ENCODE measurements at regions not wholly inside any gene's neighbourhood (a gene's known extent, or its start where the extent isn't known, plus 50 kb on each side); places are given as distances from the start of the nearest gene placed in this dataset.

- H3K9ac ChIP-seq (ENCODE audit: low read depth, low read length): no peak overlapping the region
- H3K4me1 ChIP-seq (ENCODE audit: insufficient read depth, low read length): no peaks in the 10 kb centered on the region
- H3K9me3 ChIP-seq (ENCODE audit: insufficient read depth, low read depth, low read length): no peaks in the 10 kb centered on the region
- H3K4me3 ChIP-seq (ENCODE audit: low read length): no peak overlapping the region
- H3K36me3 ChIP-seq (ENCODE audit: insufficient read depth, low read depth, low read length): no peaks in the 10 kb centered on the region
- no peaks in the 10 kb centered on the region for H3K27me3 ChIP-seq (ENCODE audit: insufficient read depth, low read length)
- no peak overlapping the region for H3K27ac ChIP-seq (ENCODE audit: low read length)
Observed at GRCh38 chr1:172964864-172965263, 85.9 kb downstream of the TNFSF18 start.

- H3K36me3 ChIP-seq (ENCODE audit: insufficient read depth, low read depth, low read length): no peaks in the 10 kb centered on the region
- H3K9ac ChIP-seq (ENCODE audit: low read depth, low read length): no peak overlapping the region
- H3K27me3 ChIP-seq (ENCODE audit: insufficient read depth, low read length): no peaks in the 10 kb centered on the region
- no peak overlapping the region for H3K27ac ChIP-seq (ENCODE audit: low read length)
- H3K9me3 ChIP-seq (ENCODE audit: insufficient read depth, low read depth, low read length): no peaks in the 10 kb centered on the region
- H3K4me3 ChIP-seq (ENCODE audit: low read length): no peak overlapping the region
- no peaks in the 10 kb centered on the region for H3K4me1 ChIP-seq (ENCODE audit: insufficient read depth, low read length)
Observed at GRCh38 chr1:172966844-172967540, 83.7 kb downstream of the TNFSF18 start.

- Histone ChIP-seq H3K9me3 (ENCODE audit: insufficient read depth, low read depth, low read length) (no peaks in the 10 kb centered on the region), H3K9ac (ENCODE audit: low read depth, low read length) (no peak overlapping the region), H3K27me3 (ENCODE audit: insufficient read depth, low read length) (no peaks in the 10 kb centered on the region), H3K27ac (ENCODE audit: low read length) (no peak overlapping the region), H3K36me3 (ENCODE audit: insufficient read depth, low read depth, low read length) (no peaks in the 10 kb centered on the region), H3K4me3 (ENCODE audit: low read length) (no peak overlapping the region), H3K4me1 (ENCODE audit: insufficient read depth, low read length) (no peaks in the 10 kb centered on the region)
Observed at GRCh38 chr1:172967936-172968335, 82.8 kb downstream of the TNFSF18 start.

- H3K27me3 ChIP-seq (ENCODE audit: insufficient read depth, low read length): no peaks in the 10 kb centered on the region
- no peak overlapping the region for H3K27ac ChIP-seq (ENCODE audit: low read length)
- no peaks in the 10 kb centered on the region for H3K4me1 ChIP-seq (ENCODE audit: insufficient read depth, low read length)
- H3K9me3 ChIP-seq (ENCODE audit: insufficient read depth, low read depth, low read length): no peaks in the 10 kb centered on the region
- H3K9ac ChIP-seq (ENCODE audit: low read depth, low read length): no peak overlapping the region
- no peak overlapping the region for H3K4me3 ChIP-seq (ENCODE audit: low read length)
- no peaks in the 10 kb centered on the region for H3K36me3 ChIP-seq (ENCODE audit: insufficient read depth, low read depth, low read length)
Observed at GRCh38 chr1:172969611-172970010, 81.1 kb downstream of the TNFSF18 start.

GRCh38 chr1:172970186-172970585, 80.6 kb downstream of the TNFSF18 start:
- H3K9ac ChIP-seq (ENCODE audit: low read depth, low read length): no peak overlapping the region
- H3K4me1 ChIP-seq (ENCODE audit: insufficient read depth, low read length): no peaks in the 10 kb centered on the region
- H3K27ac ChIP-seq (ENCODE audit: low read length): no peak overlapping the region
- no peak overlapping the region for H3K4me3 ChIP-seq (ENCODE audit: low read length)
- no peaks in the 10 kb centered on the region for H3K27me3 ChIP-seq (ENCODE audit: insufficient read depth, low read length)
- H3K9me3 ChIP-seq (ENCODE audit: insufficient read depth, low read depth, low read length): no peaks in the 10 kb centered on the region
- no peaks in the 10 kb centered on the region for H3K36me3 ChIP-seq (ENCODE audit: insufficient read depth, low read depth, low read length)

- Histone ChIP-seq H3K27ac (ENCODE audit: low read length) (no peak overlapping the region), H3K36me3 (ENCODE audit: insufficient read depth, low read depth, low read length) (no peaks in the 10 kb centered on the region), H3K4me3 (ENCODE audit: low read length) (no peak overlapping the region), H3K9me3 (ENCODE audit: insufficient read depth, low read depth, low read length) (no peaks in the 10 kb centered on the region), H3K9ac (ENCODE audit: low read depth, low read length) (no peak overlapping the region), H3K4me1 (ENCODE audit: insufficient read depth, low read length) (no peaks in the 10 kb centered on the region), H3K27me3 (ENCODE audit: insufficient read depth, low read length) (no peaks in the 10 kb centered on the region)
Observed at GRCh38 chr1:172971241-172971640, 79.5 kb downstream of the TNFSF18 start.

GRCh38 chr1:172972258-172972657, 78.5 kb downstream of the TNFSF18 start:
- no peak overlapping the region for H3K4me3 ChIP-seq (ENCODE audit: low read length)
- no peak overlapping the region for H3K27ac ChIP-seq (ENCODE audit: low read length)
- H3K27me3 ChIP-seq (ENCODE audit: insufficient read depth, low read length): no peaks in the 10 kb centered on the region
- H3K36me3 ChIP-seq (ENCODE audit: insufficient read depth, low read depth, low read length): no peaks in the 10 kb centered on the region
- H3K4me1 ChIP-seq (ENCODE audit: insufficient read depth, low read length): no peaks in the 10 kb centered on the region
- no peak overlapping the region for H3K9ac ChIP-seq (ENCODE audit: low read depth, low read length)
- no peaks in the 10 kb centered on the region for H3K9me3 ChIP-seq (ENCODE audit: insufficient read depth, low read depth, low read length)

- no peaks in the 10 kb centered on the region for H3K9me3 ChIP-seq (ENCODE audit: insufficient read depth, low read depth, low read length)
- no peaks in the 10 kb centered on the region for H3K4me1 ChIP-seq (ENCODE audit: insufficient read depth, low read length)
- no peak overlapping the region for H3K4me3 ChIP-seq (ENCODE audit: low read length)
- no peaks in the 10 kb centered on the region for H3K27me3 ChIP-seq (ENCODE audit: insufficient read depth, low read length)
- no peak overlapping the region for H3K9ac ChIP-seq (ENCODE audit: low read depth, low read length)
- no peaks in the 10 kb centered on the region for H3K36me3 ChIP-seq (ENCODE audit: insufficient read depth, low read depth, low read length)
- no peak overlapping the region for H3K27ac ChIP-seq (ENCODE audit: low read length)
Observed at GRCh38 chr1:172973424-172973823, 77.3 kb downstream of the TNFSF18 start.

GRCh38 chr1:172976222-172977041, 74.3 kb downstream of the TNFSF18 start:
- Histone ChIP-seq H3K9me3 (ENCODE audit: insufficient read depth, low read depth, low read length) (no peaks in the 10 kb centered on the region), H3K4me3 (ENCODE audit: low read length) (no peak overlapping the region), H3K9ac (ENCODE audit: low read depth, low read length) (no peak overlapping the region), H3K27me3 (ENCODE audit: insufficient read depth, low read length) (no peaks in the 10 kb centered on the region), H3K4me1 (ENCODE audit: insufficient read depth, low read length) (no peaks in the 10 kb centered on the region), H3K36me3 (ENCODE audit: insufficient read depth, low read depth, low read length) (no peaks in the 10 kb centered on the region), H3K27ac (ENCODE audit: low read length) (no peak overlapping the region)

GRCh38 chr1:172977296-172978017, 73.3 kb downstream of the TNFSF18 start:
- H3K27ac ChIP-seq (ENCODE audit: low read length): no peak overlapping the region
- H3K36me3 ChIP-seq (ENCODE audit: insufficient read depth, low read depth, low read length): no peaks in the 10 kb centered on the region
- no peak overlapping the region for H3K4me3 ChIP-seq (ENCODE audit: low read length)
- H3K9me3 ChIP-seq (ENCODE audit: insufficient read depth, low read depth, low read length): no peaks in the 10 kb centered on the region
- no peaks in the 10 kb centered on the region for H3K27me3 ChIP-seq (ENCODE audit: insufficient read depth, low read length)
- no peaks in the 10 kb centered on the region for H3K4me1 ChIP-seq (ENCODE audit: insufficient read depth, low read length)
- no peak overlapping the region for H3K9ac ChIP-seq (ENCODE audit: low read depth, low read length)

- Histone ChIP-seq H3K27ac (ENCODE audit: low read length) (no peak overlapping the region), H3K36me3 (ENCODE audit: insufficient read depth, low read depth, low read length) (no peaks in the 10 kb centered on the region), H3K4me3 (ENCODE audit: low read length) (no peak overlapping the region), H3K9ac (ENCODE audit: low read depth, low read length) (no peak overlapping the region), H3K4me1 (ENCODE audit: insufficient read depth, low read length) (no peaks in the 10 kb centered on the region), H3K27me3 (ENCODE audit: insufficient read depth, low read length) (no peaks in the 10 kb centered on the region), H3K9me3 (ENCODE audit: insufficient read depth, low read depth, low read length) (no peaks in the 10 kb centered on the region)
Observed at GRCh38 chr1:172978595-172978994, 72.1 kb downstream of the TNFSF18 start.

All from iPS-20b (cell line).